Thoracic aorta (tissue), 2 donors: ENCODE measurements at regions not wholly inside any gene's neighbourhood (a gene's known extent, or its start where the extent isn't known, plus 50 kb on each side); places are given as distances from the start of the nearest gene placed in this dataset.

Experiments used
- ATAC-seq: fragments of 150-250 bp; one replicate; pipeline ENCODE4 v1.8.0; 2017; ENCODE audit warnings: low read depth; ENCODE audit not compliant: insufficient number of reproducible peaks, low FRiP score
- DNase-seq: peaks from one replicate; pipeline ENCODE4 v3.0.0-alpha.2; 2020; ENCODE audit warnings: low spot score
- H3K27ac ChIP-seq, 2 donors: fragments of 200-600 bp; sonication (generic); 1 replicate in 1 of 2; 2 replicates in 1 of 2; pipeline ENCODE4 v1.5.1; 2016; ENCODE audit warnings: mild to moderate bottlenecking in 2 of 2, moderate library complexity in 2 of 2
- H3K27me3 ChIP-seq: fragments of 200-600 bp; sonication (generic); replicated peaks from 2 replicates; pipeline ENCODE4 v1.6.0; 2016; ENCODE audit warnings: mild to moderate bottlenecking; ENCODE audit not compliant: insufficient read depth
- H3K36me3 ChIP-seq: fragments of 200-600 bp; sonication (generic); one replicate; pipeline ENCODE4 v1.5.1; 2016
- H3K4me1 ChIP-seq, 2 donors: fragments of 200-600 bp; sonication (generic); 1 replicate in 1 of 2; 2 replicates in 1 of 2; pipeline versions ENCODE4 v1.5.1 to v1.6.0; 2016; ENCODE audit warnings: low read depth in 2 of 2, mild to moderate bottlenecking in 1 of 2; ENCODE audit not compliant: control insufficient read depth in 1 of 2
- H3K4me3 ChIP-seq: fragments of 200-600 bp; sonication (generic); 2 replicates; pipeline ENCODE4 v1.5.1; 2016; ENCODE audit warnings: mild to moderate bottlenecking
- H3K9me3 ChIP-seq: fragments of 200-600 bp; sonication (generic); 2 replicates; pipeline ENCODE4 v1.5.1; 2016
- CTCF ChIP-seq: fragments of 200-600 bp; sonication (generic); IDR thresholded peaks from one replicate; pipeline ENCODE4 v1.5.1; 2019; ENCODE audit warnings: antibody characterized with exemption

GRCh38 chr3:188955919-188956318 is 215.9 kb upstream of the TPRG1 start:
- H3K36me3 ChIP-seq, result no peaks in the 10 kb centered on the region
- no peaks in the 10 kb centered on the region for H3K9me3 ChIP-seq
- H3K27ac ChIP-seq, result no peak overlapping the region
- H3K27me3 ChIP-seq, result no peaks in the 10 kb centered on the region
- H3K4me1 ChIP-seq, result peaks cover 8 to 17% of the 10 kb centered on the region in 2 donors
- H3K4me3 ChIP-seq, result no peak overlapping the region
- ATAC-seq (no peak), DNase-seq (no peak)
- TF ChIP-seq CTCF, result no peak

GRCh38 chr3:188956839-188957489 is 214.8 kb upstream of the TPRG1 start:
- peak; percentile 71 for TF ChIP-seq CTCF
- no peak for ATAC-seq

GRCh38 chr3:188959013-188959412 is 212.8 kb upstream of the TPRG1 start:
- no peak for DNase-seq
- no peak overlapping the region for H3K27ac ChIP-seq
- H3K4me1 ChIP-seq, result peaks cover 0 to 22% of the 10 kb centered on the region in 2 donors
- no peak for ATAC-seq
- no peaks in the 10 kb centered on the region for H3K36me3 ChIP-seq
- H3K9me3 ChIP-seq, result no peaks in the 10 kb centered on the region
- no peak overlapping the region for H3K4me3 ChIP-seq
- TF ChIP-seq CTCF, result no peak
- no peaks in the 10 kb centered on the region for H3K27me3 ChIP-seq

More at GRCh38 chr3:188956839-188957489, 214.8 kb upstream of the TPRG1 start:
- no peak for DNase-seq
- Histone ChIP-seq H3K27me3 (no peaks in the 10 kb centered on the region), H3K4me3 (no peak overlapping the region), H3K9me3 (no peaks in the 10 kb centered on the region), H3K36me3 (no peaks in the 10 kb centered on the region), H3K4me1 (peaks cover 0 to 9% of the 10 kb centered on the region in 2 donors), H3K27ac (no peak overlapping the region)

GRCh38 chr3:188962253-188963247 is 209.2 kb upstream of the TPRG1 start:
- H3K4me1 ChIP-seq, result peaks cover 0 to 13% of the 10 kb centered on the region in 2 donors
- no peak overlapping the region for H3K4me3 ChIP-seq
- no peak for DNase-seq
- ATAC-seq, result no peak
- H3K36me3 ChIP-seq, result no peaks in the 10 kb centered on the region
- no peaks in the 10 kb centered on the region for H3K27me3 ChIP-seq
- TF ChIP-seq CTCF, result no peak
- H3K27ac ChIP-seq, result peak overlapping the region in 1 of 2 donors; percentile 0
- no peaks in the 10 kb centered on the region for H3K9me3 ChIP-seq

- Histone ChIP-seq H3K4me3 (no peak overlapping the region), H3K36me3 (no peaks in the 10 kb centered on the region), H3K27me3 (no peaks in the 10 kb centered on the region), H3K4me1 (peaks cover 0 to 13% of the 10 kb centered on the region in 2 donors), H3K9me3 (no peaks in the 10 kb centered on the region), H3K27ac (no peak overlapping the region)
- TF ChIP-seq CTCF, result no peak
- DNase-seq (no peak), ATAC-seq (no peak)
Measured at GRCh38 chr3:188964957-188965356, 206.8 kb upstream of the TPRG1 start.
